KOPT-K1 (cell line): ENCODE measurements at regions not wholly inside any gene's neighbourhood (a gene's known extent, or its start where the extent isn't known, plus 50 kb on each side); places are given as distances from the start of the nearest gene placed in this dataset.
"Not testable (repeated sequence)": the region's sequence is repeated elsewhere in the genome, so short reads cannot be mapped to it uniquely, and the experiment has no call there.

Experiments
- H3K27ac ChIP-seq: fragments of 200-600 bp; sonication (generic); 2 replicates; pipeline ENCODE4 v1.5.1; 2016; ENCODE audit warnings: antibody characterized with exemption, mild to moderate bottlenecking, low read depth, low read length; ENCODE audit not compliant: poor library complexity, severe bottlenecking
- H3K36me3 ChIP-seq: fragments of 200-600 bp; sonication (generic); 2 replicates; pipeline ENCODE4 v1.5.1; 2017; ENCODE audit warnings: antibody characterized with exemption, mild to moderate bottlenecking, low read length, moderate library complexity; ENCODE audit not compliant: insufficient read depth
- H3K9me3 ChIP-seq: fragments of 200-600 bp; sonication (generic); 2 replicates; pipeline ENCODE4 v1.5.1; 2017; ENCODE audit warnings: antibody characterized with exemption, low read length, mild to moderate bottlenecking; ENCODE audit not compliant: insufficient read depth, poor library complexity, severe bottlenecking

DNA sequence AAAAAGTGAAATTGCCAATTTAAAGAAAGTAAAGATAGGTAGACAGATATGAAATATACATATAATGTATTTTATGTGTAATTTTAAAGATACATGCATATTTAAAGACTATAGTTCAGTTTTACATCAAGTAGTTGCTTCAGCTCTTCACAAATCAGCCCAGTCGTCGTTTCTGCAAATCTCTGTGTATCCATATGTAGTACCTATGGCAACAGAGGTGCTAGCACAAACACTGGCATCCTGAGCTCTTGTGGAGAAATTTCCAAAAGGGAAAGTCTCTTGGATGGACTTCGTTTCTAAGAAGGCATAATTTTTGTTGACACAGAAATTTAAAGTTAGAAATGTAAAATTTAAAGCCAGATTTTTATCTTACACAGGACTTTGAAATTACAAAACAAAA, 1284.7 kb downstream of the ROBO1 start:
- Histone ChIP-seq H3K9me3 (no peaks in the 10 kb centered on the region), H3K27ac (no peak overlapping the region), H3K36me3 (no peaks in the 10 kb centered on the region)

DNA sequence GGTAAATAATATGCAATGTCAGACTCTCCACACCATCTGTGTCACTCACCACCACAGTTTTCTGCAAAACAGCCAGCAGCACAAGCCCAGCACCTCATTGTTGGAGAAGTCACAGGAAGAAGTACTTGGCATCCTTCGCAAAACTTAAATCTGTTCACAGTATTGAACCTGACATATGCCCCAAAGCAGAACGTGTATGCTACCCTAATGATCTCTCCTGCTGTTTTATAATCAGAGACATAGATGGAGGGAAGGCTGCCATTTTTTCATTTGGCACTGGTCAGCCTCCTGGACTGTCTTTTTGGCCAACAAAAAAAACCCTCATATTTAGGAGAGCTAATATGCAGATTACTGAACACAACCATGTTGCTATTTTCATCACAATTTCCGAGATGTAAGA, 1272.9 kb downstream of the ROBO1 start:
- no peaks in the 10 kb centered on the region for H3K9me3 ChIP-seq
- no peaks in the 10 kb centered on the region for H3K36me3 ChIP-seq
- H3K27ac ChIP-seq, result no peak overlapping the region

DNA sequence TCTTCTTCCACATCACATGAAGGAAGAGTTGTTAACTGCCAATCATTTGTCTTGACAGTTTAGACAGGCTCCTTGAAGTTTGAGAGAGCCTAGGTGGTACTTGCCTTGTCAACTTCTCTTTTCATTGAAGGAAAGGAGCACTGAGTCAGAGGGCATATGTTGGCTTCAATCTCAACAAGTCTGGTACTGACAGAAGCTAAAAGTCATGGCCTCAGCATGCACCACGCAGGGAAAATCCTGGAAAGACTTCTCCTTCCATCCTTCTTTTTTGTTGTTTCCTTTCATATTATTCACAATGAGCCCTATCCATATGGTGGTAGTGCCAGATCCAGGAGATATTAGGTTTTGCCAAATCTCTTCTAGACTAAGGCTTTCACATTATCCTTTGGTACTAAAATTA, 1272.5 kb downstream of the ROBO1 start:
- Histone ChIP-seq H3K36me3 (no peaks in the 10 kb centered on the region), H3K9me3 (no peaks in the 10 kb centered on the region), H3K27ac (no peak overlapping the region)

DNA sequence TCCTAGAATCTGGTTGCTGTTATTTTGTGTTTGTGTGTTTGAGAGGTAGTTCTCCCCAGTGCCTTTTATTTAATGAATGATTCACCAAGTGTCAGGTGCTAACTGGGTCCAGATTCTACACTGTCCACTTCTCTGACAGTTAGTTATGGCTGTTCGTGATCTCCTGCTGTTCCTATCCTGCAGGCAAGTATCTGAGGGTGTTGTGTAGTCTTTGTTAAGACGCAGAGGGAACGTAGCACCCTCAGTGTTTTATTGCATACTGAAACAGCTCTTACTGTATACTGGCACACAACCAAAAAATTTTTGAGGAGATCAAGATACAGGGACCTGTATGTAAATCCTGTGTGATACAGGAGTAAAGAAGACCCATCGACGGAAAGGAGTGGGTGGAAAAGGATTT, 1271.3 kb downstream of the ROBO1 start:
- H3K36me3 ChIP-seq, result no peaks in the 10 kb centered on the region
- H3K27ac ChIP-seq, result no peak overlapping the region
- no peaks in the 10 kb centered on the region for H3K9me3 ChIP-seq

DNA sequence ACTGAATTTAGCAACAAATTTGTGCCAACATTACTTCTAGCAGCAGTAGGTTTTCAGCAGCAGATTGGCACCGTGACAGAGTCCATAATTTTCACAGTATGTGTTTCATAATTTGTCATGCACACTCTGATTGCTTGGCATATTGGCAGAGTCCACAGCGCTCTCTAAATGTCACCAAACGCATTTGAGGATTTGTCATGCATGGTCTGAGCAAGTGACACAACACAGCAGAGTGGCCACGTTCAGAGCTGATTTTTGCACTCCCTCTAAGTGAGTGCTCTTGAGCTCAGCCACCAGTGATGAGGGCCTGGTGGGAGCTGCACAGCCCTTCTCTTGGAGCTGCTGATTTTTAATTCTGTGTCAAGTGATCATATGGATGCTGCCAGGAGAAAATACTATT, 1270.8 kb downstream of the ROBO1 start:
- no peaks in the 10 kb centered on the region for H3K9me3 ChIP-seq
- H3K27ac ChIP-seq, result no peak overlapping the region
- no peaks in the 10 kb centered on the region for H3K36me3 ChIP-seq

DNA sequence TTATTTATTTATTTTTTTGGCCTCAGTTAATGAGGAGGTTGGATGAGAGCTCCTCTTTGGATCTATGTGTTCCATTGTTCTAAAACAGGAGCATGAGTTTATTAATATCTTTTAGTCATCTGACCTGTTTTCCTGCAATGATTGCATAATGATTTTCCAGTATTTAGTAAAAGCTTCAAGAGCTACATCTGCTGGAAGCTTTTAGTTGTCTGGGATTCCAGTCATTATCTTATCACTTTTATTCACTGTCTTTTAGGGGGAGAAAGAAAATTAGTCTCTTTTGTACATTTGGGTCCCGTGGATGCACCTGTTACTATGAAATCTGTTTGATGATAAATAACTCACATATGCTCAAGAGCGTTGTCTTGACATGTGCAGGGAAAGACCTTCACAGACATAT, 1270.0 kb downstream of the ROBO1 start:
- Histone ChIP-seq H3K36me3 (no peaks in the 10 kb centered on the region), H3K9me3 (no peaks in the 10 kb centered on the region), H3K27ac (no peak overlapping the region)

DNA sequence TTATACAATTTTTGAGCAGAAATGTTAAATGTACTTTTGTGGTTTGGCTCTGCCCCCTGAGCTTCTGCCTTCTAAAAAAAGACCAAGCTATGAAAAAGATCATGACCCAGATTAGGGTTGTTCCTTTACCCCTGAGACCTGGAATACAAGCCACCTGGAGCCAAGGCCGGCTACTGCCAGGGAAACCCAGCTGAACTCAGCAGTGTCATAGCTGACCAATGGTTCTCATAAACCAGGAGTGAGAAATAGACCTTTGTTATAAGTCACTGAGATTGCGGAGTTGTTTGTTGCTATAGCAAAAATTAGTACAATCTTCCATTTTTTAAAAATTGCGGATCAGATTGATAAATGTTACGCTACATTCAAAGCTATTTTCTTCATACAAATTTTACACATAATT, 1261.7 kb downstream of the ROBO1 start:
- H3K27ac ChIP-seq, result no peak overlapping the region

DNA sequence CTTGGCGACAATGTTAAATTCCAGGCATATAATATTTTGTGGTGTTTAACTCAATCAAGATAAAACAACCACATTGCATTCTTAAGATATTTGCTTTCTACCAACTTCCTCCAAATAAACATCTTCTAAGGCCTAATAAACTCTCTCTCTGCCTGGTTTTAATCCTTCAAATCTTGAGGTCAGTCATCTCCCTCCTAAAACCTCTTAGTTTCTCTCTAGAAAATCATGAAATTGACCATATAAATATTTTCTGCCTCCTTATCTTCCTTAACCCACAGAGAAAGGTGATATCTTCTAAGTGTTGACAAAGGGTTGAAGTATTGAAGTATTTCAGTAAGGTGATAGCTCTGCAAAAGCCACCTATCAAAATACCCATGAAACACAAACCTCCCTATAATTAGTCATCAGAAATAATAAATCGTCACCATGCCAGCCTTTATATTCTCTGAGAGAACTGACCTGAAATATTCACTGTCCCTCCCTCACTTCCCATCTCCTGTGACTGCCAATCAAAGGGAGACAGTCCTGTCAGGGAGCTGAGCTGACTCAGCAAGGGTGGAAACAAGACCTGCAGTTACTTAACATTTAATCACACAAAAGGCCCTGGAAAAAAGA, 1261.1 kb downstream of the ROBO1 start:
- Histone ChIP-seq H3K9me3 (no peaks in the 10 kb centered on the region), H3K27ac (no peak overlapping the region), H3K36me3 (no peaks in the 10 kb centered on the region)

More for the DNA sequence above, 1261.7 kb downstream of the ROBO1 start:
- H3K9me3 ChIP-seq, result no peaks in the 10 kb centered on the region
- H3K36me3 ChIP-seq, result no peaks in the 10 kb centered on the region

DNA sequence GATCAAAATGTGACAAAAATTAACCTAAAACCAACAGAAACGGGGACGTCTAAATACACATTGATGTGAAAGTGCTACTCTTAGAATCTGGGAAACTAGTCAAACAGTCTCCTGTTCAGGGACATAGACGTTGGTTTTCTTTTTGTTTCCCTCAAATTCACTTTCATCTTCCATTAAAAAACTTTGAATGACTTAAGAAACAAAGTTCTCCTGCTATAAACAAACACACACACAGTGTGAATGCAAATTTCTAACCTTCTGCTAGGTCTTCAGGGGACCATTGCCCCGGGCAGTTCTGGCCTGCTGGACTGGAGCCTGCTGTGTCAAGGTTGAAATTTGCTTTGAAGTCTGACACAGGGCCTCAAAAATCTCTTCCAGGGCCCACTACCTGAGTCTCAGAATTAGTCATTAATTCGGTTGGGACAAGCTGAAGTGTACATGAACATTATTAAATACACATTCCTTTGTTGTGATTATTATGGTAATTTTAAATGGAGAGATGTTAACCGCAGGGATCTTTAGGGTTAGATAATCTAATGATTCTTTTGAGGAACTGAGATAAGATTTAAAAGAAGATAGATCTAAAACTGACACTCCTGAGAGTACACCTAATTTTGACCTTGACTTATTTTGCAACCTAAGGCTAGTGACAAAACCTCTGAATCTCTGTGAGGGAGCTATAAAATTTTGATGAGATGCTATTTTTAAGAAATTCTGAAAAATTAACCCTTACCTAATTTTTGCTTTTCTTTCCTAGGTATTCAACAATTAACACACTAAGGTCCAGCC, 1260.4 kb downstream of the ROBO1 start:
- Histone ChIP-seq H3K36me3 (no peaks in the 10 kb centered on the region), H3K9me3 (no peaks in the 10 kb centered on the region), H3K27ac (no peak overlapping the region)

DNA sequence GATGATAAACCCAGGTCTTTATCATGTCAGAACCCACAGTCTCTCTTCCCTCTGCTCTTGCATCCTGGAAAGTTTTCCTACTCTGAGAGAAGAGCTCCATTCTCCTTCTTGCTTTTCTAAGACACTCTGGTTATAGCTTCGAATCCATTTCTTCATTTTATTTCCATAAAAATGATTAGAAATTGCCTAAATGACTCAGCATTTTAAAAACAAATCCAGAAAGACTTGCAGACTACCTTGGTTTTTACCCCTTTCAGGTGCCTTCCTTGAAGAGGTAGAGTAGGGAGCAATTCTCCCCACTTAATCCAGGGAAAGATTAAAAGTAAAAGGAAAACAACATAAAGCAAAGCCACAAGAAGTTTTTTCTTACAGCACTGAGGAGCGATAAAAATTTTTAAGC, 1256.0 kb downstream of the ROBO1 start:
- H3K27ac ChIP-seq, result no peak overlapping the region
- no peaks in the 10 kb centered on the region for H3K36me3 ChIP-seq
- H3K9me3 ChIP-seq, result no peaks in the 10 kb centered on the region

DNA sequence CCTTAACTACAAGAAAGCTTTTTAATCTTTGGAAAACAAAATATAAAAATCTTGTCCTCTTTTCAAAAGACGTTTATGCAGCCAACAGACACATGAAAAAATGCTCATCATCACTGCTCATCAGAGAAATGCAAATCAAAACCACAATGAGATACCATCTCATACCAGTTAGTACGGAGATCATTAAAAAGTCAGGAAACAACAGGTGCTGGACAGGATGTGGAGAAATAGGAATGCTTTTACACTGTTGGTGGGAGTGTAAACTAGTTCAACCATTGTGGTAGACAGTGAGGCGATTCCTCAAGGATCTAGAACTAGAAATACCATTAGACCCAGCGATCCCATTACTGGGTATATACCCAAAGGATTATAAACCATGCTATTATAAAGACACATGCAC, 1255.0 kb downstream of the ROBO1 start:
- not testable (repeated sequence) for H3K9me3 ChIP-seq, H3K27ac ChIP-seq, H3K36me3 ChIP-seq

DNA sequence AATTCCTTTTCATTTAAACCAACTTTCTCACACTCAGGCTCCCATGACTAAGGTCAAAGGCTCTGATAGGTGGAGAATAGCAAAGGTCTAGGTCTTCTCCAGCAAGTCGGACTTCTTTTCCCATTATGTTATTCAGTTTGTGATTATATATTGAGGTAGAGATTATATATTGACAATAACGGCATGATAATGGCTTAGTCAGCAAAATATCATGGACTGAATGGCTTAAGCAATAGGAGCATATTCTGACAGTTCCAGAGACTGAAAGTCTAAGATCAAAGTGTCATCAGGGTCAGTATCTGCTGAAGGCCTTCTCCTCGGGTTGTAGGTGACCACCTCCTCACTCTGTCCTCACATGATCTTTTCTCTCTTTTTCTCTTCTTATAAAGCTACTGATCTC, 1251.4 kb downstream of the ROBO1 start:
- Histone ChIP-seq H3K9me3 (no peaks in the 10 kb centered on the region), H3K36me3 (no peaks in the 10 kb centered on the region), H3K27ac (no peak overlapping the region)

DNA sequence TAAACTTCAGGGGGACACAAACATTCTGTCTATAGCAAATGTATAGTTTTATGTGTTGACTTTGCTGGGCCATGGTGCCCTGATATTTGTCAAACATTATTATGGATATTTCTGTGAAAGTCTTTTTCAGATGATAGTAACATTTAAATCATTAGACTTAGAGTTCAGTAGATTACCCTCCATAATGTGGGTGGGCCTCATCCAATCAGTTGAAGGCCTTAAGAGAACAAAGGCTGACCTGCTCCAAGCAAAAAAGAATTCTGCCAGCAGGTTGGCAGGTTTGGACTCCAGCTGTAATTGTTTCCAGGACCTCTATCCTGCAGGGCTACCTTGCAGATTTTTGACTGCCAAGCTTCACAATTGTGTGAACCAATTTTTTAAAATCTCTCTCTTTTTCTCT, 1250.9 kb downstream of the ROBO1 start:
- Histone ChIP-seq H3K27ac (no peak overlapping the region), H3K9me3 (no peaks in the 10 kb centered on the region), H3K36me3 (no peaks in the 10 kb centered on the region)

DNA sequence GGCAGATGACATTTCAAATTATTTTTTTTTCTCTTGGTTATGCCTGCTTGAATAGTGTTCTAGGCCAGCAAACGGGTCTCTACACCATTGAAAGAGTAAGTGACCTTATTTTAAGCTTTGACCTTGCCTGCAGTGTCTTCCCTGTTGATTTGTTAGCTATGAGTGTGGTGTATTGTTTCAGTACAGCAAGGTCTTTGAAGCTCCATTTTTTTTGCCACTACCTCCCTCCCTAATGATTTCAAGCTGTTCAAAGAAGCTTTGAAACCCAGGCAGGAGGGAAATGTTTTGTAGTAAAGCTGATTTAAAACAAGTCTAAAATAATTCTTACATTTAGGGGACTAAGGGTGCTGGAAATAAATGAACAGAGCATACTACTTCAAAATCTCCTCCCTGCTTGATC, 1249.8 kb downstream of the ROBO1 start:
- no peaks in the 10 kb centered on the region for H3K36me3 ChIP-seq
- H3K9me3 ChIP-seq, result no peaks in the 10 kb centered on the region

DNA sequence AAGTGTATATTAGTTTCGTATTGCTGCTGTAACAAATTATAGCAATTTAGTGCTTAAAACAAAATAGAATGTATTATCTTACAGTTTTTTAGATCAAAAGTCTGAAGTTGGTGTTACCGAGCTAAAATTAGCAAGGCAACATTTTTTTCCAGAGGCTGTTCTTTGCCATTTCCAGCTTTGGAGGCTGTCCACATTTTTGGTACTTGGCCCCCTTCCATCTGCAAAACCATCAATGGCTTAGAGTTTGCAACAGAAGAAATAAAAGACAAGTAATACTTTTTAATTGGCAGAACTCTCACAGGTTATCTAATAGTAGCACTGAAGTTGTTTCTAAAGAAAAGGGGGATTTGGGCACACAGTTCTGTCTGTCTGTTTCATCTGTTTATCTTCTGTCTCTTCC, 1248.5 kb downstream of the ROBO1 start:
- no peaks in the 10 kb centered on the region for H3K9me3 ChIP-seq
- H3K36me3 ChIP-seq, result no peaks in the 10 kb centered on the region
- no peak overlapping the region for H3K27ac ChIP-seq

More for the DNA sequence above, 1249.8 kb downstream of the ROBO1 start:
- H3K27ac ChIP-seq, result no peak overlapping the region

DNA sequence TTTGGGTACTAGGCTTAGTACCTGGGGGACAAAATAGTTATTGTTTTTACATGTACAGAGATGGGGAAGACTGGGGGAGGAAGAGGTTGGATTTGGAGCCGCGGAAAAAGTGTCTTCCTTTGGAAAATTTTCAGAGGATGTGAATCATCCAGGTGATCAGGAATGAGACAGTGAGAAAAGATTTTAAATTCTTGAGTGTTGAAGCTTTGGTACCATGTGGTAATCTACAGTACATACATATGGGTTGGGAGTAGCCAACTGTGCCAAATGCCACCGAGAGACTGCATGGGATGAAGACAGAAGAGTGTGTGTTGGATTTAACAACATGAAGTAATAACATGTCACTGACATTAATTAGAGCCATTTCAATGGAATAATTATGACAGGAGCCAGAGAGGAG, 1238.2 kb downstream of the ROBO1 start:
- no peaks in the 10 kb centered on the region for H3K9me3 ChIP-seq
- no peaks in the 10 kb centered on the region for H3K36me3 ChIP-seq
- H3K27ac ChIP-seq, result no peak overlapping the region
